Immature natural killer cell (primary cell): ENCODE measurements at regions not wholly inside any gene's neighbourhood (a gene's known extent, or its start where the extent isn't known, plus 50 kb on each side); places are given as distances from the start of the nearest gene placed in this dataset.

Experiments used
- DNase-seq, 3 donors: peaks; one replicate each; pipeline ENCODE4 v3.0.0; 2022; ENCODE audit warnings: mixed read lengths in 1 of 3
- H3K27ac Mint-ChIP-seq, 6 donors: one replicate each; pipeline ENCODE4 v1.8.0; 2020; ENCODE audit warnings: mixed read lengths in 6 of 6, mild to moderate bottlenecking in 5 of 6, inconsistent platforms in 4 of 6, moderate library complexity in 3 of 6
- H3K27me3 Mint-ChIP-seq, 3 donors: one replicate each; pipeline ENCODE4 v1.8.0; 2020 to 2021; ENCODE audit warnings: low read depth in 3 of 3, mild to moderate bottlenecking in 3 of 3, mixed read lengths in 3 of 3, moderate library complexity in 3 of 3, inconsistent platforms in 1 of 3
- H3K36me3 Mint-ChIP-seq, 3 donors: one replicate each; pipeline ENCODE4 v1.8.0; 2020; ENCODE audit warnings: mixed read lengths in 3 of 3, inconsistent platforms in 2 of 3, mild to moderate bottlenecking in 2 of 3
- H3K4me1 Mint-ChIP-seq, 2 donors: one replicate each; pipeline ENCODE4 v1.8.0; 2020; ENCODE audit warnings: inconsistent platforms in 2 of 2, mild to moderate bottlenecking in 2 of 2, mixed read lengths in 2 of 2, moderate library complexity in 1 of 2
- H3K4me3 Mint-ChIP-seq, 5 donors: one replicate each; pipeline ENCODE4 v1.8.0; 2020; ENCODE audit warnings: mild to moderate bottlenecking in 5 of 5, mixed read lengths in 5 of 5, inconsistent platforms in 3 of 5, moderate library complexity in 3 of 5
- H3K9me3 Mint-ChIP-seq, 6 donors: one replicate each; pipeline ENCODE4 v1.8.0; 2020; ENCODE audit warnings: mild to moderate bottlenecking in 6 of 6, mixed read lengths in 6 of 6, inconsistent platforms in 4 of 6, moderate library complexity in 3 of 6

DNA sequence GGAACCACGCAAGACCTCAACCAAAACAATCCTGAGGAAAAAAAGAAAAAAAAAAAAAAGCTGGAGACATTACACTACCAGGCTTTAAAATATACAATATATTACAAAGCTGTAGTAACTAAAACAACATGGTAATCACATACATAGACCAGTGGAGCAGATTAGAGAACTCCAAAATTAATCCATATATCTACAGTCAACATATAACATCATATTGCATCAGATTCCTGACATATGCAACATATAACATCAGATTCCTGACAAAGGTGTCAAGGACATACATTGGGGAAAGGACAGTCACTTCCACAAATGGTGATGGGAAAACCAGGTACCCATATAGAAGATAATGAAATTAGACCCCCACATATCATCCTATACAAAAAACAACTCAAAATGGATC, 145.8 kb downstream of the BTG1 start:
- Mint-ChIP-seq H3K27me3 (peaks cover 0 to 7% (median 4%) of the 10 kb centered on the region in 3 donors), H3K4me1 (peaks cover 17 to 30% of the 10 kb centered on the region in 2 donors), H3K27ac (peak overlapping the region; percentile 48 to 92 (median 74)), H3K36me3 (peaks cover 0 to 18% (median 5%) of the 10 kb centered on the region in 3 donors), H3K4me3 (peak overlapping the region in 3 of 5 donors; percentile 22 to 47 (median 47)), H3K9me3 (peaks cover 0 to 8% (median 0%) of the 10 kb centered on the region in 6 donors)
- DNase-seq: no peak

DNA sequence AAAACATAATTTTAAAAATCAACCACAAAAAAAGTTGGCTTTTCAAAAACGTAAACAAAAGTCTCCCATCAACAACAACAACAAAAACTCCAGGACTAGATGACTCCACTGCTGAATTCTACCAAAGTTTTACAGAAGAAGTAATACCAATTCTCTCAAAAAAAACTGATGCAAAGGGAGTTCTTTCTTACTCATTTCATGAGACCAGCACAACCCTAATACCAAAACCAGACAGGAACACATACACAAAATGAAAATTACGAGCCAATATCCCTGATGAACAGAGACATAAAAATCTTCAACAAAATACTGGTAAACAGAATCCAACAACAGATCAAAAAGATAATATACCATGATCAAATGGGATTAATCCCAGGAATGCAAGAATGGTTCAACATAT, 147.3 kb downstream of the BTG1 start:
- Mint-ChIP-seq H3K4me1 (peaks cover 19 to 33% of the 10 kb centered on the region in 2 donors), H3K36me3 (peaks cover 0 to 18% (median 5%) of the 10 kb centered on the region in 3 donors), H3K27me3 (peaks cover 0 to 7% (median 4%) of the 10 kb centered on the region in 3 donors), H3K4me3 (peak overlapping the region in 1 of 5 donors; percentile 19), H3K27ac (peak overlapping the region in 1 of 6 donors; percentile 73), H3K9me3 (peaks cover 0 to 8% (median 0%) of the 10 kb centered on the region in 6 donors)
- DNase-seq: no peak

DNA sequence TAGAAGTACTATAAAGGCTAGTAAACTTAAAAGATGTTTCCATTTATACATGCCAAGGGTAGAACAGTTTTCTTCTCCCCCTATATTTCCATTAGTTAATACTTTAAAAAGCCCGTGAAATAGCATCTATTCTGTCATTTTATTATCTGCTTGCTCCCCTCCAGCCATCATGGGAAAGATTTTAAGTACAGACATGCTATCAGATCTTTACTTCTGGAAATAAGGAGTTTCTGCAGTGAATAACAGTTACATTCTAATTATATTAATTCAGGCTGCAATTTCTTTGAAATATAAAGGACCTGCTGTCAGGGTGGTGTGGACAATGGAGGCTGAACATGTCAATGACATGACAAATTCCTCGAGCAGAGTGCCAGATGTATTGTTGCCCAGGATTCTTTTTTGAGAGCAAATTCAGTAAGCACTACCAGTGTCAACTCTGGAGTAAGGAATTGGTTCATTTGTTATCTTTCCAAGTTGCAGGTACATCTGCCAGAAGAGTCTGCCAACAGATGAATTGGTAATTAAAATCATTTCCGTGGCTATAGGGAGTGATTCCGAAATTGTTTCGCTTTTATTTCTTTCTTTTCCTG, 151.3 kb downstream of the BTG1 start:
- Mint-ChIP-seq H3K4me3 (no peak overlapping the region), H3K27ac (no peak overlapping the region), H3K27me3 (peaks cover 0 to 4% (median 0%) of the 10 kb centered on the region in 3 donors), H3K36me3 (peaks cover 0 to 11% (median 5%) of the 10 kb centered on the region in 3 donors), H3K9me3 (peaks cover 0 to 8% (median 0%) of the 10 kb centered on the region in 6 donors), H3K4me1 (peaks cover 8 to 9% of the 10 kb centered on the region in 2 donors)
- no peak for DNase-seq

DNA sequence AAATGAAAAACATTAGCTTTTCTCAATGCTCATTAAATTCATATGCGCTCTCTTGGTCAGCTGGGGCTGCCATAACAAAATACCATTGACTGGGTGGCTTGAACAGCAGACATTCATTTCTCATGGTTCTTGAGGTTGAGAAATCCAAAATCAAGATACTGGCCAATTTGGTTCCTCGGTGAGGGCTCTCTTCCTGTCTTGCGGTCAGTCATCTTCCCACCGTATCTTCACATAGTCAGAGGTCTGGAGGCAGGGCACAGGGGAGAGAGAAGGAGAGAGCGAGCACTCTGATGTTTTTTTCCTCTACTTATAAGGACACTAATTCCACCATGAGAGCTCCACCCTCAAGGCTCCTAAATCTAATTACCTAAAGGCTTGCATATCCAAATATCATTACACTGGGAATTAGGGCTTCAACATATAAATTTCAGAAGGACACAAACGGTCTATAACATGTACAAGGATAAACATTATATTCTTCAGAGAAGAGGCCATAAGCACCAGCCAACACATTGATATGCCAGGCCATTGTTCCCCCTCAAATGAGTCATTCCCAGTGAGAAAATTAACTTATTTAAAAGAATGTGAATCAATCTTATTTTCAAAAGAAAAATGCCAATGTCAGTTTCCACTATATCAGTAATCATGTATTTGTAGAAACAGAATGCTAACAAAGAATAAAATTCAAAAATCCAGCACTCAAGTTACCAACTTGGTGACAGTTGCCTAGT, 152.2 kb downstream of the BTG1 start:
- peaks cover 0 to 6% (median 5%) of the 10 kb centered on the region in 3 donors for H3K36me3 Mint-ChIP-seq
- peaks cover 8 to 9% of the 10 kb centered on the region in 2 donors for H3K4me1 Mint-ChIP-seq
- H3K27me3 Mint-ChIP-seq: peaks cover 0 to under 1% (median 0%) of the 10 kb centered on the region in 3 donors
- H3K9me3 Mint-ChIP-seq: peaks cover 0 to 4% (median 0%) of the 10 kb centered on the region in 6 donors
- peak overlapping the region in 2 of 6 donors; percentile 10 to 51 for H3K27ac Mint-ChIP-seq
- DNase-seq: no peak
- no peak overlapping the region for H3K4me3 Mint-ChIP-seq

DNA sequence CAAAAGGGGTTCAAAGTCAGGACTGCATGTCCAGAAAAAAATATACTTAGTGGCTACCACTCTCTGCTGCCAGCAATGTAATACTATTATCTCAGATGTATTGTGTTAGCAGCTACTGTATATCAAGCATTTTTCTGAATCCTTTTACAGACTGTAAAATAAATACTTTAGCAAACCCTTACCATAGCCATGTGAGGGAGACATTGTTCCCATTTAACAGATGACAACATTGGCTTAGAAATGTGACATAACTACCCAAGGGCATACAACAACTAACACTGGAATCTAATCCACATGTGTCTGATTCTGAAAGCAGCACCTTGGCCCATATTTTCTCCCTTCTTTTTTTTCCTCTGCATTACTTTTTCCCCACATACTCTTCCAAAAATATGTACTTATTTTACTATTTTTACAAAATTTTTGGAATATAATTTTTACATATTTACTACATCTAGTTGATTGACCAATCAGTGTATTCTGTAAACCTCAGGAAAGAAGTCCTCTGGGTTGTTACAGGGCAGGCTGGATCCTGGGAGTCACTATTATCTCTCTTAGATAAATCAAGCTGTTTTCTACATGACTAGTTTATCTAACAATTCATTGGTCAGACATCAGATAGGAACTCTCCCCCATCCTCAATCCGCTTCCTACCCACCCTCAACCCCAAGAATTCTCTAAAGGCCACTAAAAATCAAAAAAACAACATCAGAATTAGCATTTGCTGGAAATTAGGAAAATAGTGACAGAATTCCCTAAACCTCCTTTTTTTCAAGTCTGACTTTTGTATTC, 154.1 kb downstream of the BTG1 start:
- Mint-ChIP-seq H3K9me3 (no peaks in the 10 kb centered on the region), H3K36me3 (no peaks in the 10 kb centered on the region), H3K27me3 (peaks cover 0 to 3% (median 2%) of the 10 kb centered on the region in 3 donors), H3K4me3 (no peak overlapping the region), H3K27ac (peak overlapping the region in 2 of 6 donors; percentile 16 to 71), H3K4me1 (peaks cover 8 to 9% of the 10 kb centered on the region in 2 donors)
- DNase-seq: peak; percentile 22 to 51 (median 38)

DNA sequence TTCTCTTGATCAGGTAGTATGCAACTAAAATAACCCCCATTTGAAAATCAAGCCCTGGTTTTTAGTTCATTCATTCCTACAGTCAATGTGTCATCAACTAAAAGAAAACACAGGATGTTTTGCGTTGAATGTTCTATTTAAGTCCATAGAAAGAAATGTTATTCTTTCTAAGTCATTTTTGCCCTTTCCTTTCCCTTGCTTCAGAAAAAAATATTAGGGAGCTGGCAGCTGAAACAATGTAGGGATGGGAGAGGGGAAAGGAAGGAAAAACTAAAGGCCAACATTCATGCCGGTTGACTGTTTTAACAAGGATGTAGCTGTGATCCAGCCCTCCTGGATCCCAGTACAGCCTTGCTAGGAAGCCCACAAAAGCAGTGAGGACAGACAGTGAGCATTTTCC, 155.1 kb downstream of the BTG1 start:
- Mint-ChIP-seq H3K4me1 (peaks cover 11 to 16% of the 10 kb centered on the region in 2 donors), H3K4me3 (no peak overlapping the region), H3K27me3 (peaks cover 0 to 3% (median 3%) of the 10 kb centered on the region in 3 donors), H3K9me3 (no peaks in the 10 kb centered on the region), H3K36me3 (no peaks in the 10 kb centered on the region), H3K27ac (peak overlapping the region in 1 of 6 donors; percentile 80)
- no peak for DNase-seq

DNA sequence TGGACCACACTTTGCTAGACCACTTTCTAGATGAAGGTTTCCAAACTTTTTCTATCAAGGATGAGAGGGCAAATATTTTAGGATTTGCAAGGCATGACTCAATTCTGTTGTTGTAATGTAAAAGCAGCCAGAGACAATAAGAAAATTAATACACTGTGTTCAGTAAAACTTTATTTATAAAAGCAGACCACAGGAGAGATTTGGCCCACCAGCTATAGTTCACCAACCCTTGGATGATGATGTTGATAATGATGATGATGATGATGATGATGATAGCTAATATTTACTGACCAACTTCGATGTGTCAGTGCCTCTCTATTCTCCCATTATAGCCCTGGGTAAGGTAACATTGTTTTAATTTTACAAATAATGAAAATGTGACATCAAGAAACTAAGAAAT, 156.5 kb downstream of the BTG1 start:
- DNase-seq: no peak
- H3K9me3 Mint-ChIP-seq: no peaks in the 10 kb centered on the region
- H3K27ac Mint-ChIP-seq: peak overlapping the region in 1 of 6 donors; percentile 15
- peaks cover 0 to 3% (median 3%) of the 10 kb centered on the region in 3 donors for H3K27me3 Mint-ChIP-seq
- H3K4me3 Mint-ChIP-seq: no peak overlapping the region
- H3K4me1 Mint-ChIP-seq: peaks cover 24 to 30% of the 10 kb centered on the region in 2 donors
- no peaks in the 10 kb centered on the region for H3K36me3 Mint-ChIP-seq

DNA sequence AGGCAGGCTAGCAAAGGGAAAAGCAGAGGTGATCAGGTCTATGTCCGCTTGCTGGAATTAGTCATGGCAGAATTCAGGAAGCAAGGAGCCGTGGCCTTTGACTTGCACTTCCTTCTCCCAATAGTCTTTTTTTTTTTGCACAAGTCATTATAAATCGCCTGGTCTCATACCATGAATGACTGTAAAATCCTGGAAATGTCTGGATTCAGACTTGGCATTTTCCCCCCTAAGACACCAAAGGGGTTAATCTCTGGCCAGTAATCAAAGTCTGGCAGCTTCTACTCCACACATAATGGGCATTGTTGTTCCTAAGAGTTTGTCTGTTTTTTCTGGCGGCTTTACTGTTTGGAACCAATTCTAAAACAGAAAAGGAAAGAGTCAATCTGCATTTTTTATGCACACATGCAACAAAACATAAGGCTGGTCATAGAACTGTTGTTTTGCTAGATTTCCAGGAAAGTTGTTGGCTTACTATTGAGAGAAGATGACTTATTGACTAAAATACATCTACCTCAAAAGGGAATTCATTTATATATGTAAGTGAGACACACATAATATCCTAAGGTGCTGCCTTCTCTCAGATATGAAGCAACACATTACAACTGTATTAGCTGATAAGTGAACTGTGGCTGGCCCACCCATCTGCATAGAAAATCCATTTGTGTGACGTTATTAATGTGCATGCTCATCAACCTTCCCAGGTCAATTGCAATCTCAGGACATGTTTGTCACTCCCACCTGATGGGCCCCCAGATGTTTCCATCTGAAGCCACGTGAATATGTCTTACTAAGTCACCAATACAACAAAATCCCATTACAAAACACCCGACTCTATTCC, 157.3 kb downstream of the BTG1 start:
- Mint-ChIP-seq H3K27me3 (peaks cover 0 to 3% (median 3%) of the 10 kb centered on the region in 3 donors), H3K36me3 (no peaks in the 10 kb centered on the region), H3K4me1 (peaks cover 23 to 29% of the 10 kb centered on the region in 2 donors), H3K9me3 (no peaks in the 10 kb centered on the region), H3K4me3 (no peak overlapping the region), H3K27ac (peak overlapping the region in 2 of 6 donors; percentile 9 to 10)
- DNase-seq: no peak

DNA sequence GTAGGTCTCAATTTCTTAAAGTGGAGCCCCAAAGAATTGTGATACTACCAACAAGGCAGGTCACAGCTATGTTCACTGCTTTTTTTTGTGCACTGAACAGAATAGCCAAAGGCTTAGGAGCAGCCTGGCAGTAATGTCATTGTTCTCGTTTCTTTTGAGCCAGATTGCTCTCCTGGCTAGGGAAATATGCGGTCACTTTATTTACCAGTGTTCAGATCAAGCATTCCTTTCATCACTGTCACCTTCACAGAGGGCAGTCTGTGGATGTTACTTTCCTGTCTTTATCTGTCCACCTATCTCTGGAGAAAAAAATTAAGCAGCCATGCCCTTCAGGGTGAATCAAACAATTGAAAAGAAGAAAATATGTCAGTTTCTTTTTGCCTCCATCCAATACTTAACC, 159.6 kb downstream of the BTG1 start:
- no peak for DNase-seq
- H3K27me3 Mint-ChIP-seq: peaks cover 0 to 3% (median 3%) of the 10 kb centered on the region in 3 donors
- peaks cover 28 to 38% of the 10 kb centered on the region in 2 donors for H3K4me1 Mint-ChIP-seq
- H3K4me3 Mint-ChIP-seq: peak overlapping the region in 1 of 5 donors; percentile 39
- peak overlapping the region in 3 of 6 donors; percentile 15 to 70 (median 61) for H3K27ac Mint-ChIP-seq
- H3K36me3 Mint-ChIP-seq: no peaks in the 10 kb centered on the region
- no peaks in the 10 kb centered on the region for H3K9me3 Mint-ChIP-seq

DNA sequence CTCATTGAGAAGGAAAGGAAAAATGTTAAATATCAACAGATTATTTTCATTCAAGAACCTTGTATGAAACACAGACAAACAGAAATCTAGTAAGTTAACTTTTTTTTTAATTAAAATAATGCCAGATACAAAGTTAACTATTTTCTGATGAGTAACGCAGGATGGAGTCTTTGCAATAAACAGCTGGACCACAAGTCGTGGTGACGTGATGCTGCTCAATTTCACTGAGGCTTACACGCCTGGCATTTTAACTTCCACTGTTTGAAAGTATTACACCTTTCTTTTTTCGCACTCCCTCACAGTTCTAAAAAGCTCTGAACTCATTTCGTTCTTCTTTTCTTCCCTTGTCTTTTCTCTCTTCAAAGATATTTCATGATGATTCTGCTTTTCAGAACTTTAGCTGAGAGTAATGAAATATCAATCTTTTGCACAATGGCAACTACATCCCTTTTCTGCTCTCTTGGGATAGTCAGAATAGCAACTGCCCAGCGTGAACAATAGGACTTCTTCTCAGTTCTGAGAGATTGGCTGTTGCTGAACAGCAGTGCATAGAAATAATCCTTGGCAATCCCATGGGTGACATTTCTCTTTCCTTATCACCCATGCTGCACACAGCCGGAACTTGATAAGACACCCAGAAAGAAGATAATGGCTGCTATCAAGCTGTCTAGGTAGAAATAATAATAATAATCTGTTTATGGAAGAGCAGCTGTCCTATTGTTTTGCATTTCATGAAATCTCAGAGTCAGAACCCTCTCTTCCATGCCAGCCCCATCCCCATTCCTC, 160.5 kb downstream of the BTG1 start:
- Mint-ChIP-seq H3K27ac (peak overlapping the region in 5 of 6 donors; percentile 5 to 73 (median 61)), H3K4me3 (peak overlapping the region in 3 of 5 donors; percentile 9 to 55 (median 35)), H3K4me1 (peaks cover 28 to 38% of the 10 kb centered on the region in 2 donors), H3K9me3 (no peaks in the 10 kb centered on the region), H3K27me3 (peaks cover 0 to 3% (median 3%) of the 10 kb centered on the region in 3 donors), H3K36me3 (no peaks in the 10 kb centered on the region)
- DNase-seq: peak in 2 of 3 donors; percentile 12 to 38

DNA sequence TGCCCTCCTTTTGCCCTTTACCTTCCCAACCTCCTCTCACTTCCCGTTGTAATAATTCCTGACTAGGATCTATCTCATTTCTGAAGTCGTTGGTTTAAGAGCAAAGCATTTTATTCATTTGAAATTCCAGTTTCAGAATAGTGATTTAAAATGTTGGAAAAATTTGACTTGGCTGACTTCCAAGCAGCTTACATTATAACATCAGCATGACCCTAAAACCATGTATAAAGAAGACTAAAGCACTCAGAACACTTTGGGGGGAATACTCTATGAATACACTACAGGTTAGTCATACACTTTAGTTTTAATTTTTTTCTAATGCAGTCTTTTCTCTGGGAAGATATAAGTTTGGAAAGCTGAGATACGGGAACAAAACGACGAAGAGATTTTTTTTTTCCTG, 161.1 kb downstream of the BTG1 start:
- Mint-ChIP-seq H3K36me3 (no peaks in the 10 kb centered on the region), H3K4me3 (peak overlapping the region in 1 of 5 donors; percentile 4), H3K27ac (peak overlapping the region in 5 of 6 donors; percentile 3 to 69 (median 61)), H3K9me3 (no peaks in the 10 kb centered on the region), H3K4me1 (peaks cover 28 to 41% of the 10 kb centered on the region in 2 donors), H3K27me3 (peaks cover 0 to 3% (median 3%) of the 10 kb centered on the region in 3 donors)
- DNase-seq: no peak

DNA sequence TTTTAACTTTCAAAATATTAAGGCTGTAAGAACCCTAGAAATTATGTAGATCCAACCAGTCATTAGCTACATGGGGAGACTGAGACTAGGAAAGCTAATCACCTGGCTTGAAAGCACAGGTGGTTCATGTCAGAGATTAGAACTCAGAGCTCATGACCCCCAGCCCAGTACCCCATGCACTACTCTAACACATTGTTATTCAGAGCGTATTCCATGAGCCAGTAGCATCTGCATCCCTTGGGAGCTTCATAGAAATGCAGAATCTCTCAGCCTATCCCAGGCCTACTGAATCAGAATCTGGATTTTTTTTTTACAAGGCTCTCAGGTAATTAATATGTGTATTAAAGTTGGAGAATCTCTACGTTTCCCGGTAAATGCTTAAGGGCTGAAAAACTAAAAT, 161.7 kb downstream of the BTG1 start:
- Mint-ChIP-seq H3K4me3 (no peak overlapping the region), H3K27me3 (peaks cover 0 to 3% (median 3%) of the 10 kb centered on the region in 3 donors), H3K4me1 (peaks cover 28 to 43% of the 10 kb centered on the region in 2 donors), H3K27ac (peak overlapping the region in 2 of 6 donors; percentile 34 to 48), H3K36me3 (no peaks in the 10 kb centered on the region), H3K9me3 (no peaks in the 10 kb centered on the region)
- no peak for DNase-seq
